Erythroblast (primary cell): ENCODE measurements at regions not wholly inside any gene's neighbourhood (a gene's known extent, or its start where the extent isn't known, plus 50 kb on each side); places are given as distances from the start of the nearest gene placed in this dataset.

ENCODE experiments used
- GATA1 ChIP-seq: IDR thresholded peaks from 2 replicates; pipeline ENCODE4 v1.6.1; 2011; ENCODE audit warnings: low read depth, mild to moderate bottlenecking, control low read depth, low read length, moderate library complexity
- POLR2A ChIP-seq: IDR thresholded peaks from 2 replicates; pipeline ENCODE4 v1.6.1; 2011; ENCODE audit warnings: mild to moderate bottlenecking, low read length

DNA sequence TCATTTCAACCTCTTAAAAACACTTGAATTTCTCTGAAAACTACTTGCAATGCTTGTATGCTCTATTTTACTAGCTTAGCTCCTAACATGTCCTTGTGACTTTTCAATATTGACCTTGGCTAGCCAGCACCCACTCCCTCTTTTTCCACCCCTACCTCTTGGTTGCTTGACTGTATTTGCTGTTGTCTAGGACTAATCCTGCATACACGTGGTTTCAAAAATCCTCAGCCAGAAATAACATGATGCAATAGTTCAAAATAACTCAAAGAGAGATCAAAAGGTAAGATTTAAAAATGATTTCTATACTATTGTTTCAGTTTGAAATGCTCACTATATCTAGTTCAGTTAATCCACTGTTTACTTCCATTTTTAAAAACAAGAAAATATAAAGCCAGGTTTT is 102.3 kb upstream of the TBX18 start:
- TF ChIP-seq POLR2A: no peak
- TF ChIP-seq GATA1: no peak
